KMS-11 (cell line): ENCODE measurements at regions not wholly inside any gene's neighbourhood (a gene's known extent, or its start where the extent isn't known, plus 50 kb on each side); places are given as distances from the start of the nearest gene placed in this dataset.

Experiments used
- H2AFZ ChIP-seq: fragments of 200-600 bp; sonication (generic); 2 replicates; pipeline ENCODE4 v1.6.1; 2016; ENCODE audit warnings: antibody characterized with exemption, mixed run types, low read depth
- H3K27ac ChIP-seq: fragments of 200-600 bp; sonication (generic); 2 replicates; pipeline ENCODE4 v1.6.1; 2016; ENCODE audit warnings: mild to moderate bottlenecking, mixed run types
- H3K27me3 ChIP-seq: fragments of 200-600 bp; sonication (generic); 2 replicates; pipeline ENCODE4 v1.6.1; 2017; ENCODE audit warnings: mild to moderate bottlenecking, low read depth, mixed run types, moderate library complexity; ENCODE audit not compliant: insufficient read depth
- H3K36me3 ChIP-seq: fragments of 200-600 bp; sonication (generic); 2 replicates; pipeline ENCODE4 v1.6.1; 2017; ENCODE audit warnings: mild to moderate bottlenecking, mixed run types; ENCODE audit not compliant: insufficient read depth
- H3K4me1 ChIP-seq: fragments of 200-600 bp; sonication (generic); 2 replicates; pipeline ENCODE4 v1.6.1; 2016; ENCODE audit warnings: mild to moderate bottlenecking, low read depth, mixed run types; ENCODE audit not compliant: poor library complexity, severe bottlenecking
- H3K4me2 ChIP-seq: fragments of 200-600 bp; sonication (generic); 2 replicates; pipeline ENCODE4 v1.7.0; 2016; ENCODE audit warnings: mild to moderate bottlenecking, mixed run types
- H3K4me3 ChIP-seq: fragments of 200-600 bp; sonication (generic); IDR thresholded peaks from 2 replicates; pipeline ENCODE4 v1.6.1; 2017; ENCODE audit warnings: low read depth, low read length, mixed read lengths; ENCODE audit not compliant: insufficient read depth
- H3K79me2 ChIP-seq: fragments of 200-600 bp; sonication (generic); 2 replicates; pipeline ENCODE4 v1.6.1; 2016; ENCODE audit warnings: low read depth, mixed run types; ENCODE audit not compliant: insufficient read depth
- H3K9ac ChIP-seq: fragments of 200-600 bp; sonication (generic); 2 replicates; pipeline ENCODE4 v1.6.1; 2016; ENCODE audit warnings: mild to moderate bottlenecking, mixed run types
- H4K20me1 ChIP-seq: fragments of 200-600 bp; sonication (generic); 2 replicates; pipeline ENCODE4 v1.6.1; 2016; ENCODE audit warnings: mild to moderate bottlenecking, mixed run types; ENCODE audit not compliant: insufficient read depth
- CTCF ChIP-seq: fragments of 200-600 bp; sonication (generic); conservative IDR thresholded peaks from 2 replicates; pipeline ENCODE4 v1.6.1; 2017; ENCODE audit warnings: low read depth, mild to moderate bottlenecking, antibody characterized with exemption, low read length, moderate library complexity, mixed read lengths

- no peaks in the 10 kb centered on the region for H3K36me3 ChIP-seq
- no peaks in the 10 kb centered on the region for H3K4me1 ChIP-seq
- no peak overlapping the region for H3K4me2 ChIP-seq
- no peak overlapping the region for H3K9ac ChIP-seq
- H3K27me3 ChIP-seq: no peaks in the 10 kb centered on the region
- no peaks in the 10 kb centered on the region for H3K79me2 ChIP-seq
- H2AFZ ChIP-seq: no peak overlapping the region
- H4K20me1 ChIP-seq: no peaks in the 10 kb centered on the region
- no peak overlapping the region for H3K27ac ChIP-seq
- no peak for TF ChIP-seq CTCF
- no peak overlapping the region for H3K4me3 ChIP-seq
Measured at GRCh38 chr13:54901316-54901715, 1872.7 kb downstream of the OLFM4 start.

GRCh38 chr13:54912367-54912766 is 1883.8 kb downstream of the OLFM4 start:
- Histone ChIP-seq H3K4me2 (no peak overlapping the region), H3K27ac (no peak overlapping the region), H3K4me1 (no peaks in the 10 kb centered on the region), H3K36me3 (no peaks in the 10 kb centered on the region), H3K9ac (no peak overlapping the region), H2AFZ (no peak overlapping the region), H4K20me1 (no peaks in the 10 kb centered on the region), H3K4me3 (no peak overlapping the region), H3K27me3 (no peaks in the 10 kb centered on the region), H3K79me2 (no peaks in the 10 kb centered on the region)
- no peak for TF ChIP-seq CTCF

GRCh38 chr13:54913668-54914067 is 1885.1 kb downstream of the OLFM4 start:
- H3K79me2 ChIP-seq: no peaks in the 10 kb centered on the region
- no peaks in the 10 kb centered on the region for H3K4me1 ChIP-seq
- H2AFZ ChIP-seq: no peak overlapping the region
- no peak overlapping the region for H3K9ac ChIP-seq
- H3K27me3 ChIP-seq: no peaks in the 10 kb centered on the region
- H3K36me3 ChIP-seq: no peaks in the 10 kb centered on the region
- no peak overlapping the region for H3K4me2 ChIP-seq
- H4K20me1 ChIP-seq: no peaks in the 10 kb centered on the region
- H3K27ac ChIP-seq: no peak overlapping the region
- no peak for TF ChIP-seq CTCF
- H3K4me3 ChIP-seq: no peak overlapping the region

- no peaks in the 10 kb centered on the region for H3K27me3 ChIP-seq
- no peak overlapping the region for H3K9ac ChIP-seq
- no peak overlapping the region for H3K4me3 ChIP-seq
- H2AFZ ChIP-seq: no peak overlapping the region
- no peaks in the 10 kb centered on the region for H3K36me3 ChIP-seq
- H4K20me1 ChIP-seq: no peaks in the 10 kb centered on the region
- TF ChIP-seq CTCF: no peak
- H3K4me1 ChIP-seq: no peaks in the 10 kb centered on the region
- H3K79me2 ChIP-seq: no peaks in the 10 kb centered on the region
- no peak overlapping the region for H3K4me2 ChIP-seq
- H3K27ac ChIP-seq: no peak overlapping the region
Measured at GRCh38 chr13:54927538-54927937, 1898.9 kb downstream of the OLFM4 start.

- no peaks in the 10 kb centered on the region for H4K20me1 ChIP-seq
- H3K4me3 ChIP-seq: no peak overlapping the region
- H3K79me2 ChIP-seq: no peaks in the 10 kb centered on the region
- H3K4me2 ChIP-seq: no peak overlapping the region
- H3K27ac ChIP-seq: no peak overlapping the region
- no peak overlapping the region for H2AFZ ChIP-seq
- H3K36me3 ChIP-seq: no peaks in the 10 kb centered on the region
- no peaks in the 10 kb centered on the region for H3K4me1 ChIP-seq
- H3K9ac ChIP-seq: no peak overlapping the region
- TF ChIP-seq CTCF: no peak
- H3K27me3 ChIP-seq: no peaks in the 10 kb centered on the region
Measured at GRCh38 chr13:54928071-54928470, 1899.5 kb downstream of the OLFM4 start.
